Upper lobe of left lung (tissue), 6 donors: ENCODE measurements at regions not wholly inside any gene's neighbourhood (a gene's known extent, or its start where the extent isn't known, plus 50 kb on each side); places are given as distances from the start of the nearest gene placed in this dataset.

Experiments
- ATAC-seq, 2 donors: fragments of 200-7000 bp; cut with Tn5 transposase; one replicate each; pipeline ENCODE4 v1.9.1; 2022; ENCODE audit warnings: mild to moderate bottlenecking in 2 of 2, moderate library complexity in 2 of 2; ENCODE audit not compliant: low FRiP score in 2 of 2
- DNase-seq, 2 donors: peaks; one replicate each; pipeline ENCODE4 v3.0.0-alpha.2; 2019 to 2020
- H3K27ac ChIP-seq, 4 donors: fragments of 200-600 bp; sonication (generic); one replicate each; pipeline ENCODE4 v1.5.1; 2016 to 2019
- H3K27me3 ChIP-seq, 4 donors: fragments of 200-600 bp; sonication (generic); one replicate each; pipeline ENCODE4 v1.5.1; 2017 to 2019
- H3K36me3 ChIP-seq, 4 donors: fragments of 200-600 bp; sonication (generic); one replicate each; pipeline ENCODE4 v1.5.1; 2016 to 2019
- H3K4me1 ChIP-seq, 4 donors: fragments of 200-600 bp; sonication (generic); one replicate each; pipeline ENCODE4 v1.5.1; 2018 to 2019
- H3K4me3 ChIP-seq, 4 donors: fragments of 200-600 bp; sonication (generic); one replicate each; pipeline ENCODE4 v1.5.1; 2017 to 2019; ENCODE audit warnings: mild to moderate bottlenecking in 2 of 4, moderate library complexity in 1 of 4
- H3K9me3 ChIP-seq, 4 donors: fragments of 200-600 bp; sonication (generic); one replicate each; pipeline ENCODE4 v1.5.1; 2018 to 2019
- CTCF ChIP-seq, 6 experiments: fragments of 450-650 bp in 4 of 6; fragments of 200-600 bp in 2 of 6; sonication (generic) in 2 of 6; IDR thresholded peaks; one replicate each; pipeline ENCODE4 v1.5.1; 2016 to 2019; ENCODE audit warnings: antibody characterized with exemption in 6 of 6
- EP300 ChIP-seq, 4 donors: sonication (generic); formaldehyde crosslinking; IDR thresholded peaks; one replicate each; pipeline ENCODE4 v1.5.1; 2017; ENCODE audit warnings: antibody characterized with exemption in 4 of 4, control low read depth in 2 of 4
- POLR2A ChIP-seq, 4 donors: fragments of 450-650 bp; IDR thresholded peaks; one replicate each; pipeline ENCODE4 v1.5.1; 2016 to 2017; ENCODE audit warnings: antibody characterized with exemption in 4 of 4, mild to moderate bottlenecking in 2 of 4
- POLR2AphosphoS5 ChIP-seq, 2 donors: sonication (generic); formaldehyde crosslinking; IDR thresholded peaks; one replicate each; pipeline ENCODE4 v1.5.1; 2017; ENCODE audit warnings: antibody characterized with exemption in 2 of 2
- WGBS, 2 donors: methylation state at CpG; one replicate each; pipeline ENCODE4 v1.1.5; 2017 to 2018; 5-methylcytosine and 5-hydroxymethylcytosine counted together
- donor health status: DM: no; HTN: no; CAD: no; lungs with moderate emphysema.
- donor health status: DM: no; HTN: yes; CAD: no; lungs with severe emphysema.

DNA sequence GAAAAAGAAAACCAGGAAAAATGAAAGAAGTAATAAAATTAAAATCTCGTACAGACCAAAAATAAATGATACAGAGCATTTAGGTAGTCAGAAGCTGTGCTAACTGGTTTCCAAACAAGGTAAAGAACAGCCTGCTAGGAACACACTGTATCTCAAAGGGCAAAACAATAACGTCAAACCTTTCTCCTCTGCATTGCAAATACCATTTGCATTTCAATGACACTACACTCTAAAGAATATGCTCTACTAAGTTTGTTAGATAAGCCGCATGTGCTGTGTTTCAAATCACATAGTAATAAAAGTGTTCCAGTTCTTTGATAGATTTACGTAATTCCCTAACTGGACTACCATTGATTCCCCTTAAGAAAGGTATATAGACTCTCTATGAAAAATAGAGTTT is 648.8 kb downstream of the PLA2G4A start:
- Histone ChIP-seq H3K36me3 (no peaks in the 10 kb centered on the region), H3K4me1 (no peaks in the 10 kb centered on the region), H3K9me3 (no peaks in the 10 kb centered on the region), H3K4me3 (no peak overlapping the region), H3K27ac (no peak overlapping the region), H3K27me3 (no peaks in the 10 kb centered on the region)
- ATAC-seq (no peak), DNase-seq (no peak)
- TF ChIP-seq CTCF (IDR thresholded peaks at IDR 0.05) (no peak), EP300 (IDR thresholded peaks at IDR 0.05) (no peak), POLR2AphosphoS5 (IDR thresholded peaks at IDR 0.05) (no peak)
- 74% methylated on average over 4 of the region's 4 CpGs for WGBS, 2 donors

GRCh38 chr1:187481581-187482148 is 652.9 kb downstream of the PLA2G4A start:
- DNase-seq, result no peak
- H3K4me3 ChIP-seq, result no peak overlapping the region
- no peaks in the 10 kb centered on the region for H3K27me3 ChIP-seq
- no peaks in the 10 kb centered on the region for H3K4me1 ChIP-seq
- H3K36me3 ChIP-seq, result no peaks in the 10 kb centered on the region
- ATAC-seq, result no peak
- TF ChIP-seq POLR2A (IDR thresholded peaks at IDR 0.05) (no peak), CTCF (IDR thresholded peaks at IDR 0.05) (no peak), POLR2AphosphoS5 (IDR thresholded peaks at IDR 0.05) (no peak), EP300 (IDR thresholded peaks at IDR 0.05) (no peak)
- 77 to 86% methylated on average over 9 to 10 of the region's 10 CpGs for WGBS, 2 donors
- no peaks in the 10 kb centered on the region for H3K9me3 ChIP-seq
- H3K27ac ChIP-seq, result no peak overlapping the region

GRCh38 chr1:187490266-187490665 is 661.5 kb downstream of the PLA2G4A start:
- Histone ChIP-seq H3K27me3 (no peaks in the 10 kb centered on the region), H3K36me3 (no peaks in the 10 kb centered on the region), H3K4me1 (no peaks in the 10 kb centered on the region), H3K9me3 (no peaks in the 10 kb centered on the region), H3K27ac (no peak overlapping the region), H3K4me3 (no peak overlapping the region)
- DNase-seq (no peak), ATAC-seq (no peak)
- 82 to 83% methylated on average over 3 of the region's 3 CpGs for WGBS, 2 donors
- TF ChIP-seq EP300 (IDR thresholded peaks at IDR 0.05) (no peak), CTCF (IDR thresholded peaks at IDR 0.05) (no peak), POLR2AphosphoS5 (IDR thresholded peaks at IDR 0.05) (no peak), POLR2A (IDR thresholded peaks at IDR 0.05) (no peak)

GRCh38 chr1:187491082-187491720 is 662.5 kb downstream of the PLA2G4A start:
- ATAC-seq, result no peak
- WGBS, 2 donors, result 61 to 66% methylated on average over 5 of the region's 5 CpGs
- DNase-seq, result no peak
- Histone ChIP-seq H3K36me3 (no peaks in the 10 kb centered on the region), H3K4me3 (no peak overlapping the region), H3K27me3 (no peaks in the 10 kb centered on the region), H3K4me1 (no peaks in the 10 kb centered on the region), H3K9me3 (no peaks in the 10 kb centered on the region), H3K27ac (no peak overlapping the region)
- TF ChIP-seq POLR2AphosphoS5 (IDR thresholded peaks at IDR 0.05) (no peak), EP300 (IDR thresholded peaks at IDR 0.05) (no peak), CTCF (IDR thresholded peaks at IDR 0.05) (no peak), POLR2A (IDR thresholded peaks at IDR 0.05) (no peak)

DNA sequence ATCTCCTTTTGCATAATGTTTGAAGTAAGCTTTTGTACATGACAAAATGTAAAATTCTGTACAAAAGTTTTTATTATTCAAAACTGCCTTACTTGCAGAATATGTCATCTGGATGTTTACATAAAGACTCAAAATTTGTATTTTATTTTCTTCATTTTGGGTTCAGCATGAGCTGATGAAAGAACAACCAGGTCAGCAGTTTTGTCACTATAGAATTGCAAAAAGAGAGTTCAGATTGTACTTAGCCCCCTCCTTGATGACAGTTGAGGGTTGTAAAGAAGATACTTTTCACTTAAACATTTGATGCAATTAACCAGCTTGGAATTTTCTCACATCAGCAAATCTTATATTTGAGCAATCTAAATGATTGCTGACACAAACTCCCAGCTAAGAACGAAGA is 669.3 kb downstream of the PLA2G4A start:
- H3K36me3 ChIP-seq, result no peaks in the 10 kb centered on the region
- H3K4me3 ChIP-seq, result no peak overlapping the region
- ATAC-seq (no peak), DNase-seq (no peak)
- TF ChIP-seq POLR2AphosphoS5 (IDR thresholded peaks at IDR 0.05) (no peak), EP300 (IDR thresholded peaks at IDR 0.05) (no peak), POLR2A (IDR thresholded peaks at IDR 0.05) (no peak), CTCF (IDR thresholded peaks at IDR 0.05) (no peak)
- no peaks in the 10 kb centered on the region for H3K9me3 ChIP-seq
- 53 to 58% methylated on average over 1 of the region's 1 CpG for WGBS, 2 donors
- no peaks in the 10 kb centered on the region for H3K4me1 ChIP-seq
- no peak overlapping the region for H3K27ac ChIP-seq
- H3K27me3 ChIP-seq, result no peaks in the 10 kb centered on the region
